ENCODE measurements at regions not wholly inside any gene's neighbourhood (a gene's known extent, or its start where the extent isn't known, plus 50 kb on each side); places are given as distances from the start of the nearest gene placed in this dataset.
"Not testable (repeated sequence)": the region's sequence is repeated elsewhere in the genome, so short reads cannot be mapped to it uniquely, and the experiment has no call there.

DNA sequence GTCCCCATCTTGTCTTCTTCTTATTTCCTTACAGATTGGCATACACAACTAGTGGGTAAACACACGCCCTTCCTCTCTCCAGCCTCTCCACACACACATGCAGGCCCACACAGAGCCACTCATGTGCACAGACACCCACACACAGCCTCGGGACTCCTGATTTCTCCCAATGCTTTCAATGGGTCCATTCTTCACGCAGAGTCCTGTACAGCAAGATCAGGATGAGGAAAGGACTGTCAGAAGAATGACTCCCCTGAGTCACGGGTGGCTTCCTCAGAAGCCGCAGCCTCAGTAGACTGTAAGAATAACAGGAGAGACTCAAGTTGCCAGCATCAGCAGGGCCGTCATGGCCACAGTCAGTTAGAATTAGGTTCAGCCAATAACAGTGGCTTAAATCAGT, 109.1 kb upstream of the GLI2 start:
- DNase-seq (ENCODE audit: low spot score): no peak

- DNase-seq (ENCODE audit: low spot score): no peak
These were observed 107.4 kb upstream of the GLI2 start for GRCh38 chr2:120628248-120628647.

DNA sequence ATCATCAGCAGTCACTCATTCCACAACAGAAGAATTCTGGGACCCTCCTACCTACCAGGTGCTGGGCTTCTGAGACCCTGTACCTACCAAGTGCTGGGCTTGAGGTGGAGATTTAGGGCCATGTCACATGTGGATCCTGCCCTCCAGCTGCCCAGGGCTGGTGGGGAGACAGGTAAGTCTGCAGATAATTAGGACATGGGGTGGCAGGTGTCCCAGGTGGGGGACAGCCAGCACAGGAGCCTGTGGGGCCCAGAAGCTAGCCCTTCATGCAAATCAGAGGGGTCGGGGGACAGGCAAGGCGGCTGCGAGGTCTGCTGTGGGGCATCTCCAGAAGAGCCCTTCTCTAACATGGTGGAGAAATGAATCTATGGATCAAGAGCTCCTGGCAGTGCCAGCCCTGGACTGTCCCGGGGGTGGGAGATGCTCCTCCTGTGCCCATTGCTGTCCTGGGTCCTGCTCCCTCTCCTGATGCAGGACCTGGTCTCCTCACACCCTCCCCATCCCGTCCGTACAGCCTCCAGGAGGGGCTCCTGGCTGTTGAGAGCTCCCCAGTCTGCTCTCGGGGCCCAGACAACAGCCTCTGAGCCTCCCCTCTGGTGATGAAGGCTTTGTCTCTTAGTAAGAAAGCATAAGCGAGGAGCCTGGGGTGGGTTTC, 106.3 kb upstream of the GLI2 start:
- no peak for DNase-seq (ENCODE audit: low spot score)

DNA sequence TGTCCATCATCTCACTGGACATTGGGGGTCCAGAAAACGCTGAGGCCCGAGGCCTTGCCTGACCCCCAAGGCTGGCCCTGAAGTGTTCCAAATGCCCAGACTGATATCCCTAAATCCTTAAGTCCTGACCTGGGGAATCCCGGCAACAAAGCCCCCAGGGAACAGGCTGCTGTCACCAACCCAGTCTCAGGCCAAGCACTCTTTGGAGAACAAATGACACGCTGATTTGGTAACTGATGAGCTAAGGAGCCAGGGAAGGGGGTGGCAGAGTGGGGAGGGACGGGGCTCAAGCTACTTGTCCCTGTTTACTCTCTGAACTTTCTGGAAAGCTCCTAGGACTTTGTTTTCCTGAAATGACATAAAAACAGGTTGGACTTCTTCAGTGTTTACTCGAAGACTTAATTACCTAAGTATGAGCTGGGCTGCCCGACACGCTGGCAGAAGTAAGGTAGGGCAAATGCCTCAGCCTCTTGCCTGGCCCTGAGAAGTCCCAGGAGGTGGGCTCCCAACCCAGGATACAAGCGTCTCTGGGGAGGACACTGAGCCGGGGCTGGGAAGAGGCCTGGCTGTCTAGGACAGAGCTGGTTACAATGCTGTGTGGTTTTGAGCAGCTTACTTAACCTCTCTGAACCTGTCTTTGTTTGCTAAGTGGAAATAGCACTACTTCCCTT, 105.5 kb upstream of the GLI2 start:
- DNase-seq (ENCODE audit: low spot score): no peak

- no peak for DNase-seq (ENCODE audit: low spot score)
These were observed 104.4 kb upstream of the GLI2 start for GRCh38 chr2:120631236-120631635.

DNA sequence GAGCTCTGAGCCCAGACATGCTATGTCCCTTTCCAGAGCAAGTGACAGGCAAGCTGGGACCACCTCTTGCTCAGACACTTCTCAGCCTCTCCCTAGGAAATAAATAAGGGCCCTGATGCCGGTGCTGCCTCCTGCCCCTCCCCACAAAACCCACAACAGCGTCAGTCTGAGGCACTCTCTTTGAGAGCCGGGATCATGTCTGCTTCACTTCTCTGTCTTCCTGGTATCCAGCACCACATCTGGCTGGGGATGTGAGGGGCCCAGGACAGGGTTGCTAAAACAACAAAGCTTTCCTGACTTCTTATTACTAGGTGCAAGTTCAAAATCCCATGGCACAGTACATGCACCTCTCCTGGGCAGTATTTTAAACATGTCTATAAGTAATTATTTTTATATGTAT, 103.9 kb upstream of the GLI2 start:
- DNase-seq (ENCODE audit: low spot score): no peak

DNA sequence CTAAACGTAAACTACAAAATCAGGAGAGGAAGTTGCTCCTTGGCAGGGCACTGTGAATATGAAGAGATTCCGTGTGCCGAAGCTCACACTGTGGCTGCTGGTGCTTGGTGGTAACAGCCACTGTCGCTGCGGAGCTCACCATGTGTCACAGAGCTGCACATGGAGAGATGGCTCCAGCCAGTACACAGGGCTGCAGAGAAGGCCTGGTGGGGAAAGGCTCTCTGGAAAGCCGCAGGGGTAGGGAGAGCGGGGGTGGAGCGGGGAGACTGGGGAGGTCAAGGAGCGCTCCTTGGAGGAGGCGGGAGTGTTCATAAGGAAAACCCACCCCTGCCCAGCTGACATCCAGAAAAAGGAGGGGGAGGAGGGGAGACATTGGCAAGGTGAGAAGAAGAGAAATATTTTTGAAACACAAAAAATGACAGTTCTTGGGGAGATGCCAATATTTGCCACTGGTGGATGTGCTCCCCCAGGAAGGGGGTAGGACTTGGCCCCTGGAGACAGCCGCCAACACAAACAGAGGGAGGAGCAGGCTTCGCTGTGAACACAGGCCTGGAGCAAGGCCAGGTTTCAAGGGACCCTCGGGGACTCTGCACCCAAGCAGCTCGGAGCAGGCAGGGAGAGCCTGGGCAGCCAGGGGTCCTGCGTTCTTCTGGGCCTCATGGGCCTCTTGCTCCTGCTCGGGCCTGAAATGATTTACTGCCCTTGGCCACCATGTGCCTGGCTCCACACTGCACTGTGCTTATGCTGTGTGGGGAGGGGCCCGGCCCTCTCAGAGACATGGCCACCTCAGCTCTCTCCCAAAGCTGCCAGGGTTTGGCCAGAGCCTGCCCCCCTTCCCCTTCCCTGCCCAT, 102.6 kb upstream of the GLI2 start:
- DNase-seq (ENCODE audit: low spot score): no peak

GRCh38 chr2:120634533-120634932, 101.1 kb upstream of the GLI2 start:
- no peak for DNase-seq (ENCODE audit: low spot score)

DNA sequence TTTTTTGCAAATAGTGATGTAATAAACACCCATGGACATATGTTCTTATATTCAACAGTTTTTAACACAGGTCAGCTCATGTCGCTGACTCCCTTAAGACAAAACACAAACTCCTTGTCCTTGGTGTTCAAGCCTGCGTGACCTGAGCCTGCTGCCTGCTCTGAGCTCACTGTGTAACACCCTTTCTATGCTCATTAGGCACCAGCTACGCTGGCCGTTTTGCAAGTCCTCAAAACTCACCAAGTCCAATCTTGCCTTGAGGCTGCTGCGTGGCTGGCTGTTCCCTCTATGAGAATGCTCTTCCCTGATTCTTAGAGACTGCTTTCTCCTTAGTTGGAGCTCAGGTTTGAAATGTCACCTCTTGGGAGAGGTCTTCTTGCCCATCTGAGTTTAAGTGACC, 100.5 kb upstream of the GLI2 start:
- no peak for DNase-seq (ENCODE audit: low spot score)

GRCh38 chr2:120637847-120638246, 97.8 kb upstream of the GLI2 start:
- no peak for DNase-seq (ENCODE audit: low spot score)

DNA sequence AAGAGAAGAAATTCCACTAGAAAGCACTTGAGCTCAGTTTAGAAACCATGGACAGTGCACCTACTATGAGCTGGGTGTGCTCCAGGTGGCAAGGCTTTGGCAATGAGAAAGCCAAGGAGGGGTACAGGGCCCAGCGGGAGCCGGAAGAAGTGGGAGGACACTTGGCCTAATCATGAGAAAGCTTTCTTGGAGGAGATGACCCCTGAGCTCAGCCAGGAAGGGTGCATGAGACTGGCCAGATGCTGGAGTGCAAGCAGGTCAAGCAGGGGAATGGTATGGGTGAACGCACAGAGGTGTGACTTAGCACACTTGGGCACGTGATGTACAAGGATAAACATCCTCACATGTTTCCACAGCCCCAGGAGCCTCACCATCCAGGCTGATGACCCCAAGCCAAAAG, 97.2 kb upstream of the GLI2 start:
- DNase-seq (ENCODE audit: low spot score): no peak

DNA sequence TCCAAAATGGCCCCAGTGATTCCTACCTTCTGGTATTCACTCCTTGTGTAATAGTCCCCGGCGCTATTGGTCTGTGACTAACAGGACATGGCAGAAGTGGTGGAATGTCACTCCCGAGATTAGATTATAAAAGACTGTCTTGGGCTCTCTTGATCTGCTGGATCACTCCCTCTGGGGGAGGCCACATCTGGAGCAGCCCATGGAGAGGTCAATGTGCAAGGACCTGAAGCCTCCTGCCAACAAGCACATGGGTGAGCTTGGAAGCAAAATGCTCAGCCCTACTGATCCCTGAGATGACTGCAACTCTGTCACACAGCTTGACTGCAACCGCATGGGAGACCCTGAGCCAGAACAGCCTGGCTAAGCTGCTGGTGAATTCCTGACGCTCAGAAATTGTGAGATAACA, 94.3 kb upstream of the GLI2 start:
- no peak for DNase-seq (ENCODE audit: low spot score)

DNA sequence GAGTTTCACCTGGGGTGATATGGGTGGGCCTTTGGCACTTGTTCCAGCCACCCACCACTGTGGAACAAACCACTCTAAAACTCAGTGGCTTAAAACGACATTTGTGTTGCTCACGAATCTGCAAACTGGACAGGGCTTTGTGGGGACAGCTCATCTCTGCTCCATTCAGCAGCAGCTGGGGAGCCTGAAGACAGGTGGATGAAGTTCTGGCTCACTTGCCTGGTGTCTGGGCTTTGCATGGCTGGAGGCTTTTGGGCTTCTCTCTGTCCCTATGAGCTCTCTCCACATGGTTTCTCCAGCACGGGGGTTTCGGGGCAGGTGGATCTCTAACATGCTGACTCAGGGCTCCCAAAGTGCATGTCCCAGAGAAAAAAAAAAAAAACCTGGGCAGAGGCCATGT, 93.0 kb upstream of the GLI2 start:
- no peak for DNase-seq (ENCODE audit: low spot score)

DNA sequence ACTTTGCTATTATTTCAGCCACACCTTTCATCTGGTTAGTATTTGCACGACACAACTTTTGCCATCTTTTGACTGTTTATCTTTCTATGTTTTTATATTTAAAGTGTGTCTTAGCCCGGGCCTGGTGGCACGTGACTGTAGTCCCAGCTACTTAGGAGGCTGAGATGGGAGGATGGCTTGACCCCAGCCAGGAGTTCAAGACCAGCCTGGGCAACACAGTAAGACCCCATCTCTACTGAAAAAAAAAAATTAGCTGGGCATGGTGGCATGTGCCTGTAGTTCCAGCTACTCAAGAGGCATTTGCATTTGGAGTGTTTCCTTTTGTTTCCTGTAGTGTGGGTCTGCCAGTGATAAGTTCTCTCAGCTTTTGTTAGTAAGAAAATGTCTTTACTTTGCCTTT, 88.7 kb upstream of the GLI2 start:
- no peak for DNase-seq (ENCODE audit: low spot score)

- DNase-seq (ENCODE audit: low spot score): no peak
These were observed 88.2 kb upstream of the GLI2 start for GRCh38 chr2:120647487-120647886.

DNA sequence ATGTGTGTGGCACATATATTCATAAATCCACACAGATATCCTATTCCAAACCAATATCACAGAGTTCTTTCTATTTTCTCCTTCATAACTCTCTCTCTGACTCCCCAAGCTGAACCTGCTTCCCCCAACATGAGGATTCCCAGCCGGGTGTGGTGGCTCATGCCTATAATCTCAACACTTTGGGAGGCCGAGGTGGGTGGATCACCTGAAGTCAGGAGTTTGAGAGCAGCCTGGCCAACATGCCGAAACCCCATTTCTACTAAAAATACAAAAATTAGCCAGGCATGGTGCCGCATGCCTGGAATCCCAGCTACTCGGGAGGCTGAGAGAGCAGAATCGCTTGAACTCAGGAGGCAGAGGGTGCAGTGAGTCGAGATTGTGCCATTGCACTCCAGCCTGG, 86.3 kb upstream of the GLI2 start:
- DNase-seq (ENCODE audit: low spot score): not testable (repeated sequence)

GRCh38 chr2:120650022-120650644, 85.5 kb upstream of the GLI2 start:
- no peak for DNase-seq (ENCODE audit: low spot score)

DNA sequence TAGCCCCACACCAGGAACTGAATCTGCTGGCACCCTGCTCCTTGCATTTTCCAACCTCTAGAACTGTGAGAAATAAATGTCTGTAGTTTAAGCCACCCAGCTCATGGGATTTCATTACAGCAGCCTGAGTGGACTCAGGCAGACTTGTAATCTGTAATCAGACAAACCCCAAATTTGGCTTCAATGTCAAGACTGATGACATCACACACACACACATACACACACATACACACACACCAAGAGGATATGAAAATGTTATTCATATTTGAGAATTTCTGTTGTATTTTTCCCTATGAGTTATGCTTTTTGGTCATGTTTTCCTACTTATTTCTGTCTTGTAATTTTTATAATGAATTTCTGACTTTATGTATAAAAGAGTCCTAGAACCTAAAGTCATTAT, 83.8 kb upstream of the GLI2 start:
- no peak for DNase-seq (ENCODE audit: low spot score)

GRCh38 chr2:120653046-120653445, 82.6 kb upstream of the GLI2 start:
- DNase-seq (ENCODE audit: low spot score): no peak

DNA sequence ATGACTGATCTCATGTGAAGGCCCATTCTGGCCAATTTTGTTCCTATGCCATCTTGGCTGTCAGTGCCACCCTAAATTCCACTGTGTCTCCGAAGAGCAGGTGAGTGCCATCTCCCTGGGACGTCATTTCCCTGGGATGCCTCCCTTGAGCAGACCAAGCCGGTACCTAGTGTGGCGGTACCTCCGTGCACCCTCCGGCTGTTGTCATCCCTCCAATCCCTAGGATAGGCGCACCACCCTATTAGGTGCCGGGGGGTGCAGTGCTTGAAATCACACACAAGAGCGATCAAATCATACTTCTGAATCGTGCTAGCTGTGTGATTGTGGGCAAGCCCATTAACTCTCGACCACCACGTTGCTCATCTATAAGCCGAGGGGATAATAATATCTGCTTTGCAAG, 81.8 kb upstream of the GLI2 start:
- DNase-seq (ENCODE audit: low spot score): no peak

GRCh38 chr2:120654381-120655134, 81.1 kb upstream of the GLI2 start:
- no peak for DNase-seq (ENCODE audit: low spot score)

All from CD4-positive, alpha-beta T cell treated with Interleukin-6 at 100 ng/mL for 8 hours (primary cell).